Hematopoietic multipotent progenitor cell treated with erythropoietin and hydrocortisone succinate and interleukin-3 and kit ligand, for 4 days (in vitro differentiated cells): ENCODE measurements at regions not wholly inside any gene's neighbourhood (a gene's known extent, or its start where the extent isn't known, plus 50 kb on each side); places are given as distances from the start of the nearest gene placed in this dataset.

Experiments used
- DNase-seq: peaks from one replicate; pipeline ENCODE4 v3.0.0-alpha.2; 2015

DNA sequence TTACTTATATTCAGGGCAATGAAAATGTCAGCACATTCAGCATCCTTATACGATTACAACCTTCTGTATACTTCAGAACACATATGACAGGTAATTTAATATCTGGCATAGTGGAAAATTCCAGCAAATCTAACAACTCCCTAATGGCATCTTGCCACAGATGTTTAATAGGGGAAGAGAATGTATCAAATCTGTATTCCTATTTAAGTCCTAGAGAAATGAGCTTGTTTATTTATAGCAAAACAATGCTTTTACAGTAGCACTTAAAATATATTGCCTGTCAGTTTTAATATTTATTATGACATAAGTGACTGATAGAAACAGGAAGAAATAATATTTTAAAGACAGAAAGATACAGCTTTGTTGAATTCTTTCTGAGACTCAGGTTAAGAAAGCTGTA lies 1101.8 kb upstream of the B3GALT2 start:
- DNase-seq = no peak

DNA sequence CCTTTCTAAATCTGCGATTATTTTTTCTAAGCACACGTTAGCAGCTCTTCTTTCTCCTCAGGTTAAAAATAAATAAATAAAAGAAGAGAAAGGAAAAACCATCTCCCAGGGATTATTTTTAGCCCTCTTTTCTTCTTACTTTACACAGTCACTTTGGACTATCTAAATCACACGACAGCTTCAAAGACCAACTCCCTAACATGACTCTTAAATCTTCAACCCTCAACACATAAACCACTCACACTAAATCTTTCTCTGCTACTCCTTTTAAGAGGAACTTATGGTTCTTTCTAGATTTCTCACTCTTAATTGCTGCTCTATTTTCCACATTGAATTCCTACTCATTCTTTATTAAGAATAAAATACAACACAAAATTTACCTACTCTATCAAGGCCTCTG lies 1095.0 kb upstream of the B3GALT2 start:
- DNase-seq = no peak

DNA sequence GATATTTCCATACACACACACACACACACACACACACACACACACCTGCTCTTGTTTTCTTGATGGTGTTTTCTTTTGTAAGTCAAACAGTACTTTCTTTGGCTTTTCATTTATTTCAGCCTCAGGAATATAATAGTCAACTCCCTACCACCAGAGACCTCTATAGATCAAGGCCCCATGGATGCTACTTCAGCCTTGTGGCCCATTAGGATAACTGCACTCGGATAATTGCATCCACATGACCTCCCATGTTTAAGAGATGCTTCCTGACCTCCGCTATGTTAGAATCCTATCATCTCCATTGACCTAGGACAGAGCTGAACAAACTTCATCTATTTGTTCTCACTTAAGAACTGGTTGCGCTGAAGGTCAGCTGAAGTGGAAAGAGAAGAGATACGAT lies 1094.0 kb upstream of the B3GALT2 start:
- DNase-seq = no peak

DNA sequence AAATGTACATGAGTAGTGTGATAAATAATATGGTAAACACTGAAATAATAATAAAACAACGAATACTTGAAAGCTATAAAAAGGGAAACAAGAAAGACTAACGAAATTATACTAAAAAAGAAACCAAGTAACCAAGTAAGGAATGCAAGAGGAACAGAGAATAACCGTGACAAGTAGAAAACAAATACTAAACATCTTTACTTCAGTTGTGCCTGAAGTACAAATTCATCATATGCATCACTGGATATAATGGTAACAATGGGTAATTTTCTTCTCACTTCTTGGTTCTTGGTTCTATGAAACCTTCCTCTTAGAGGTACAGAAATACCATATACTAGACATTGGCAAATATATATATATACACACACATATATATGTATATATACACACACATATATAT lies 1093.6 kb upstream of the B3GALT2 start:
- no peak for DNase-seq

DNA sequence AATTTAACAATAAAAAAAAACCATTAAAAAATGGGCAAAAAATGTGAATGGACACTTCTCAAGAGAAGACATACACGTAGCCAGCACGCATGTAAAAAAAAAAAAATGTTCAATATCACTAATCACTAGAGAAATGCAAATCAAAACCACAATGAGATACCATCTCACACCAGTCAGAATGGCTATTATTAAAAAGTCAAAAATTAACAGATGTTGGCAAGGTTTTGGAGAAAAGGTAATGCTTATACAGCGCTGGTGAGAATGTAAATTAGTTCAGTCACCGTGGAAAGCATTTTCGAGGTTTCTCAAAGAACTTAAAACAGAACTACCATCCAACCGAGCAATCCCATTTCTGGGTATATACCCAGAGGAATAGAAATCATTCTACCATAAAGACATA lies 1091.5 kb upstream of the B3GALT2 start:
- DNase-seq = no peak

DNA sequence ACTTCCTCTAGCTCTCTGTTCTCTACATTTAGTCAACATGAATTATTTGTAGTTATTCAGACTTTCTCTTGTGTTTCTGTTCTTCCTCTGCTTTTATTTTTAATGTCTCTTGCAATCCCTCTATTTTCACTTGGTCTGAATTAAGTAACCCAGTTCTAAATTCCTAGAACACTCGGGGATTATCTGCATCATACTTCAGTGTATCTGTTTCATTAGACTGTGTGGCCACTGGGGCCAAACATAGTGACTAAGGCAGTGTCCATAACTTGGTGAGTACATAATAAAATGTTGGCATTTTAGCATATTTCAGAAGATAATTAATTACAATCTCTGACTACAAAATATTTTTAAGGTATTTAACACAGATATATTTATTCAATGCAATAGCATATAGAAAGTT lies 1087.2 kb upstream of the B3GALT2 start:
- DNase-seq = no peak

DNA sequence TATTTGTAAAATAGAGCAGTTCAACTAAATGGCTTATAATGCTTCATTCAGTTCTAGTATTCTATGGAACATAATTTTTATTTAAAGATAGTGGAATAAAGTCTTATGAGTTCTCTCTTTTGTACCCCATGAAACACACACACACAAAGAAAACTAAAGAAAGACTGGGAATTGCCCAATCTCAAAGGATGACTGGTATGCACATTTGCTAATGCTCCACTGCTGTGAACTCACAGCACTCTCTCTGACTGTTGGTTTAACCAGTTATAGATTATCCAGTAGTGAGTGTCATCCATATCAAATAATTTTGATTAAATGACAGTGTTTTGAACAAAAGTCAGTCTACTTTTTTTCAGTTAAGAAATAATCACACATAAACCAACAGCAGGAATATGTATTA lies 1082.4 kb upstream of the B3GALT2 start:
- DNase-seq = no peak

DNA sequence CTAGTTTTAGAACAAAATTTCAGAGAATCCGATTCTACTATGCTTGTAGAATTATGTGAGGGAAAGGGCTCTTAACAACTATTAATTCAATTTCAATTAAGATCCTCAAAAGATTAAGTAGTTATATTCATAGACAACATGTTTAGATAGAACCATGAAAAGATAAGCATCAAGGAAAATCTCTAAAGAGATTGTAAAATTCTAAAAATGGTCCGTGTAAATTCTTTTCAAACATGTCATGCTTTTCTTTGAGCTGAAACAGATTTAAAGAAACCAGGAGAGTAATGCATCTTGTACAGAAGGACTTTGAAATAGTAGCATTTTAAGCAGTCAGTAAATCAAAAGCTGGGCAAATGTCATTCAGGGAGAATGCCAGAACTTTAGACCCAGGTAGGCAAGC lies 1080.6 kb upstream of the B3GALT2 start:
- no peak for DNase-seq

DNA sequence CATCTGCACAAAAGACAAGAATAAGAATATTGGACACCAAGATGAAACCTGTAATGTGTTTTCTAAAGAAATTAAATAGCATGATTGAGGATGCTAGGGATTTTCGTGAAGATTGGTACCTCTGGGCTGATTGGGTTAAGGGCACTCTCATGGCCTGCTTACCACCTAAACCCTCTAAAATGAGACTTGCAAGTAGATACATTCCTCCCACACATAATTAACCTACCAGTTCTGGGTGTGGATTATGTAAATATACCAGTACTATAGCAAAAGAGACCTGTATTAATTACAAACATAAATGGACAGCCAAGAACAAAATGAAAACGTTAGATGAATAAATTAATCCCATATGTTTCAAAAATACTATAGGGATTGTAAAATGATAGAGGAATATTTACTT lies 1069.6 kb upstream of the B3GALT2 start:
- no peak for DNase-seq

DNA sequence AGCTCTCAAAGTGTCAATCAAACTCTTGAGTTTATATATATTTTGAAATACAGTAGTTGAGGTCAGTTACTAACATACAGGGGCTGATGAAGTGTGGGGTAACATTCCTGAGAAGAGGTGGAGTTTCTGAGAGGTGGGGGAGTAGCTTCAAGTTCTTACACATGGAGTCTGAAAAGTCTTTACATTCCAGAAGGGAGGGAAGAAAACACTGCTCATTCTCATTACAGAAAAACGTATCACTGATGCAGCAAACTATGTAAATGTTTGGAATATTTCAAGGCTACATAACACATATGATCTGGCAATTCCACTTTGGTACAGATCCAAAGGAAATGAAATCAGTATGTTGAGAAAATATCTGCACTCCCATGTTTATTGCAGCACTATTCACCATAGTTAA lies 1065.8 kb upstream of the B3GALT2 start:
- no peak for DNase-seq

DNA sequence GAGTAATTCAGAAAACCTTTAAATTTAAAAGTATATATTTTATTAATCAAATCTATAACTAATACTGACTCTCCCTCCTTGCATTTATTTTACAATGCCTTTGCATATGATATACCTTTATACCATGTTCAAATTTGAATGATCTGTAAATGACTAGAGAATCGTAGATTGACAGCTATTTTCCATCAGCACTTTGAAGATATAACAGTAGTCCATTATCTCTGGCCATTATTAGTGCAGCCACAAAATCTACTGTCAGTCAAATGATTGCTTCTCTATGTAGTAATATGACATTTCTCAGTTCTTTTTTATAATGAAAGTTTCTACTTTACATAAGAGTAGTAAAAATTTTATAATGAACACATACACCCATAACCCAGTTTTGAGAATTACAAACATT lies 1054.8 kb upstream of the B3GALT2 start:
- DNase-seq = no peak

DNA sequence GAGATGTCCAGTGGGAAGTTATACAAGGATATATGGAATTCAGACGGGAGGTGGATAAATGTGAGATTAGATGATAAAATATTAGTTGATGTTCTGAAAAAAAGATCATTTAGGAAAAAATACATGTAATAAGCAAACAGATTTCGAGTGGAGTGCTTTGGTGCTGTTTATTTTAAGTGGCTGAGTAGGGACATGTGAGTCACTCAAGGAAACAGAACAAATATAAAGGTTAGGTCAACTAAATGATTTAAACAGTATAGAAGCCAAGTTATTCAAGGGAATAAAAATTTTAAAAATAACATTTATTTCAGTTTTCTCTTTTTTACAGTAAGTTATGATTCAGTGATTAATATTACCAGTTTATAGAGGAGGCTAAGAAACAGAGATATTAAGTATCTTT lies 1046.7 kb upstream of the B3GALT2 start:
- no peak for DNase-seq

DNA sequence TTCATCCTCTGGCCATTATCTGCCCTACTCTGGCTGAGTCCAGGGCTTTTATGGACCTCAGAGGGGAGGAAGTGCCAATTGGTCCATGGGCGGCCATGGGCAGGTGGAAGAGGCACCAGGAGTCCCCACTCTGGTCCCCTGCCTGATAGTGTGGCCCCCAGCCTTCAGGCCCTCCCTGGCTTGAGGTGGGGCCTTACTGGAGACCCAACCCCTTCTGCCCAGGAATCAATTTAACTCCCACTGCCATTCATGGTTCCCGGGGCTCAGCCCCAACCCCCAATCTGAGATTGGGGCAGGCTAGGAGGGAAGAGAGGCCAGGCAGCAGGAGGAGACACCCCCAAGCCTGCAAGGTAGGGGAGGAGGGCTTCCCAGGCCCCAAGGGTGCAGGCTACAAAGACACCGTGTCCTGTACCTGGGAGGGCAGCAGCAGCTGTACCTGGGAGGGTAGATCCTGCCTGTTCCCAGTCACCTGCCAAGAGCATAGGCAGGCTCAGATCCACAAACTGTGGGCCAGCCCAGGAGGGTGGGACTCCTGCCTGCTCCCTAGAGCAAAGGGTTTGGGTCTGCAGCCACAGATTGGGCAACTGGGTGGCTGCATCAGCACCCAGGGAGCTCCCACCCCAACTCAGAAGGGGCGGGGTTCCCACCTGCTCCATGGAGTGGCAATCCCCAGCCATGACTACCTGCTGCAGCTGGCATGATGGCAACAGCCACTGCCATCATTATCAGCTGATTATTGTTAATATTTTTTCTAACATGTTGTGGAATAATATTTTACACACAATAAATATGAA lies 1044.1 kb upstream of the B3GALT2 start:
- no peak for DNase-seq

DNA sequence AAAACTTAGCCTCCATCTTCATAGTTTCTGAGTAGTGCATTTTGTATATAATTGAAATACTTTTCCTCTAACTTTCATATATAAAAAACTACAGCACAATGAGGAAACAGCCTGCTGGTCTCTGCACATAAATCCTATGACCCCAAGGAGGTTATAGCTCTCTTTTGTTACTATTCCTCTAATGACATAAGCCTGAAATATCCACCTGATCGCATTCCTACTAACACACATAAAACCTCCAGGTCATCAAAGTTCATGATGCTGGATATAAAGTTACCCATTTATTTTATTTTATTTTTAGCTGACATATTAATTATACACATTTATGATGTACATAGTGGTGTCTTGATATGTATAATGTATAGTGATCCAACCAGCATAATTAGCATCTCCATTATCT lies 1042.0 kb upstream of the B3GALT2 start:
- DNase-seq = no peak

DNA sequence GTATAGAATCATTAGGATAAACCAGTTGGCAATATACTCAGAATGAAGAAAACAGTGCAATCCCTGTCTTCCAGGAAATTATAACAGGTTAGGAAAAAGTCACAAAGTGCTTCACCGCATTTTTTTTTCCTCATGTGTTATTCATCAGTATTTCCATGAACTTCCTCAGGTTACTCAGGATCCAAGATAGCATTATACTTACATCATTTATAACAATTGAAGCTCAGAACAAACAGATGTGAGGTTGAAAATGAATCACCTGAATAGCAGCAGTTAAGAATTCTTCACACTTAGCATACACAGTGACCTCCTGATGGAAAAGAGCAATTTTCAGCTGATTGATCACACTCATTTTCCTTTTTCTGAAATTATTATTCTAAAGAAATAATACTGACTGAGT lies 1040.7 kb upstream of the B3GALT2 start:
- DNase-seq = no peak

DNA sequence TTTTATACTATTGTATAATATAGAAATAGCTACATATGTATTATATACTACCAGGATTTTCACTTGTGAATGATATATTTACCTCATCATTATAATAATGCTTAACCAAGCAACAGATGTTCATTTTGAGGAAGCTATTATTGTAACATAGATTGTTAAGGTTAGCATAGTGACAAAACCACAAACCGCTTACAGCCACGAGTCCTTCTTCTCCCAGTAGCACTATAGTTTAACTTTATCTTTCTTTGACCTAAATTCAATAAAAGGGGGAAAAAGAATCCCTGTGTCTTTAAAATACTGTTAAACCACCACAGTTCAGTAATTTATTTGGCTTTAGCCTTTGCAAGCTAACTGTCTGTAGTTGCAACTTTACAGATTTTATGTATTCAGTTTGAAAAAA lies 1039.4 kb upstream of the B3GALT2 start:
- peak; percentile 88 for DNase-seq

DNA sequence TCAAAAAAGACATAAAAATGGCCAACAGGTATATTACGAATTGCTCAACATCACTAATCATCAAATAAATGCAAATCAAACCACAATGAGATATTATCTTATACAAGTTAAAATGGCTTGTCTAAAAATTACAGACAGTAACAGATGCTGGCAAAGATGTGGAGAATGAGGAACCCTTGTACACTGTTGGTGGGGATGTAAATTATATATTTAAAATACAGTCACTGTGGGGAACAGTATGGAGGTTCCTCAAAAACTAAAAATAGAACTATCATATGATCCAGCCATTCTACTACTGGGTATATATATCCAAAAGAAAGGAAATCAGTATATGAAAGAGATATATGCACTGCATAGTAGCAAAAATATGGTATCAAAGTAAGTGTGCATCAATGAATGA lies 1037.2 kb upstream of the B3GALT2 start:
- peak; percentile 41 for DNase-seq

DNA sequence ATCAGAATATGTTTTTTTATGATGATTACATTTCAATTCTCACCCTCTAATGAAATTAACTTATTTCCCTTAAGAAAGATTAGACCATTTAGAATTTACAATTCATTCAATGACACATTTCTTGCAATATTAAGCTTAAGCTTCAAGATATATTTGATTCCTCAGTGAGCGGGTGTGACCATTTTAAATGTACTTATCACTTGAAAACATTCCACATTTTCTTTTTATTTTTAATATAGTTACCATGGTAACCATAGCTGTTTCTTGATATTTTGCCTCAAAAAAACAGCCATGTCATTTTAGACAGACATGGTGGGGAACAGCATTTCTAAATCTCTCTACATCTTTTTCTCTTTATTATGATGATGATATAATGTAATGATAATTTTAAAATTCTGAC lies 1029.0 kb upstream of the B3GALT2 start:
- DNase-seq = peak; percentile 83

DNA sequence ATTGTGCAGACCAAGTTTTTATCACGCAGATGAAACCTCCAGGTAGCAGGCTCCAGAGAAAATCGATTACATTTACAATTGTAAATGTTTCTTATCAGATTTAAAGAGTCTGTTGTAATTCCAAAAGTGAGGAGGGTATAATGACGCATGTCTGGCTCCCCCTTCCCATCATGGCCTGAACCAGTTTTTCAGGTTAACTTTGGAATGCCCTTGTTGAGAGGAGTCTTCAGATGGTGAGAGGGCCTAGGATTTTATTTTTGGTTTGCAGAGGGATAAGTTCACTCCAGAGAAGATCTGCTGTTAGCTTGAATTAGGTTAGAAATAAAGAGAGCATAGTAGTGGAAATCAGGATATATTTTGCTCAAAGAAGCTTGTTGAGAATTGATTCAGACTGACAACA lies 1028.3 kb upstream of the B3GALT2 start:
- no peak for DNase-seq

DNA sequence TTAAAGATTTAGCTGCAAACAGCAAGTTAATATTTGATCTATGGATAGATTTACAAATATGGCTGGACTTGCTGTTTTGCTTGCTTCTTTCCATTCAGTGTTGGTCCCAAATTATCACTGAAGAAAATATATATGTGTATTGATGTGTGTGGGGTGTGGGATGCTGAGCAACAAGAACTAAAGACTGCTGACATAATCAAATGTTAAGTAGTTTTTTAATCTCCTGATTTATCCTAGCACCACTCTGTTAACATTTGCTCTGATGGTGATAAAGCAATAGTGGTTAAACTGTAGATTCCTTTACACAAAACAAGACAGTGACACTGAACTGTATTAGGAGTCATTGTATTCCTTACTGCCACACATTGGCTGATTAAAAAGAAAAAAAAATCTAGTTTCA lies 1023.5 kb upstream of the B3GALT2 start:
- peak; percentile 13 for DNase-seq

DNA sequence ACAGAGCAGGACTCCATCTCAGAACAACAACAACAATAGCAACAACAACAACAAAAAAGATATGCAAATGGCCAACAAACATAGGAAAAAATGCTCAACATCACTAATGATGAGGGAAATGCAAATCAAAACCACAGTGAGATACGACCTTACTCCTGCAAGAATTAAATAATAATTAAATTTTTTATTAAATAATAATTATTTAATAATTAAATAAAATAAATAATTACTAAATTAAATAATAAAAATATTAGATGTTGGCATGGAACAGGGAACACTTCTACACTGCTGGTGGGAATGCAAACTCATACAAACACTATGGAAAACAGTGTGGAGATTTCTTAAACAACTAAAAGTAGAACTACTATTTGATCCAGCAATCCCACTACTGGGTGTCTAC lies 1022.3 kb upstream of the B3GALT2 start:
- DNase-seq = no peak

DNA sequence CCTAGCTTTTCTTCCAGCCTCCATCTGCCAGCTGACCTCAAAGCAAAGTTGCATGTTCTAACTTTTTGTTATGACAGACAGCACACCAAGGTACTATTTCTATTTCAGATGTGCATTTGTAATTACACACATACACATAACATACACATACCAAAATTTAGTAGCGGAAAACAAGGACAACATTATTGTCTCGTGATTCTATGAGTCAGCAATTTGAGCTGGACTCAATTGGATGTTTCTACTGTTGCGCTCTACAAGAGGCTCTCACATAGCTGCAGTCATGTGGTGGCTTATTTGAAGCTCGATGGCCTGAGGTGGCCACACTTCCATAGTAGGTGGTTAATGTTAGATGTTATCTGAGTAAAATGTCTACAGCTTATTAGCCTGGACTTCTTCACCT lies 1010.1 kb upstream of the B3GALT2 start:
- DNase-seq = no peak

DNA sequence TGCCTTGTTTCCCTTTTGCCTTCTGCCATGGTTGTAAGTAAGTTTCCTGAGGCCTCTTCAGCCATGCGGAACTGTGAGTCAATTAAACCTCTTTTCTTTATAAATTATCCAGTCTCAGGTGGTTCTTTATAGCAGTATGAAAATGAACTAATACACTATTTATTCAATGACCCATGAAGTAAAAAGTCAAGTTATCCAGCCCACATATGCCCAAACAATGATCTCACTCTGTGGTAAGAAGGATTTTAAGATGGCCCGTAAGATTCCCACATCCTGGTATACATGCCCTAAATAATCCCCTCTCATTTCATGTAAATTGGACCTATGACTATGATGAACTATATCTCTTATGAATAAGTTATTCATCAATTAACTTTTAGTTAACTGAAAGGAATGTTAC lies 1008.3 kb upstream of the B3GALT2 start:
- DNase-seq = no peak

DNA sequence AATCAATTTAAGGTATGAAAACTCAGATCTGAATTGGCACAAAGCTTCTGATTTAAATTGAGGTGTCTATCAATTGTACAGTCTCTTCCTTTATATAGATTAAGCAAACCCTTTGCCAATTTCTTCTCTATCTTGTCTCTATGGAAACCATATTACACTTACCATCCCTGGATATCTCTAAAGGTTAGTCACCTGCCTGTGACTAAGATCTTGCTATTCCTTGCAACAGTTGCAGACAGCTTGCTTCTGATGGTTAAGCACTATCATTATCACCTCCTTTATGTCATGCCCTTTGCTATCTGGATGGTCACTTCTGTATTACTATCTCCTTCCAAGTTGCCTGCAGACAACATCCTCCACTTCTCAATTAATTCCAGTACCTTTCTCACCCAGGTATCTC lies 998.6 kb upstream of the B3GALT2 start:
- no peak for DNase-seq

DNA sequence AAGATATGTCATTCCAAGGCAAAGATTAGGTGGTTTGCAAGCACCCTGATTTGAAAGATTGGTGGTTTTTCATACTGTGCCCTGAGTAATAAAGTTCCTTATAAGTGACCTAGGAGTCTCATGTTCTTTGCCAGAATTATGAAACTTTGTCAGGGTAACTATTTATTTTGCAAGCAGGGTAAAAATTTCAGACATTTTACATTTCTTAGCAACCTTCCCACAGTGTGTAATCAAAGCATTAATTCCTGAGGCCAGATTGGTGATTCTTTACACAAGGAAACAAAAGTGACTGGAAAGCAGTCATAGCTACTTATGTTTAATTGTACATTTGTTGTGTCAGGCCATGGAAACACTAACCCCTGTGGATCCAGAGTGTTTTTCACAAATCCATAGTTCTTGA lies 998.0 kb upstream of the B3GALT2 start:
- DNase-seq = no peak

DNA sequence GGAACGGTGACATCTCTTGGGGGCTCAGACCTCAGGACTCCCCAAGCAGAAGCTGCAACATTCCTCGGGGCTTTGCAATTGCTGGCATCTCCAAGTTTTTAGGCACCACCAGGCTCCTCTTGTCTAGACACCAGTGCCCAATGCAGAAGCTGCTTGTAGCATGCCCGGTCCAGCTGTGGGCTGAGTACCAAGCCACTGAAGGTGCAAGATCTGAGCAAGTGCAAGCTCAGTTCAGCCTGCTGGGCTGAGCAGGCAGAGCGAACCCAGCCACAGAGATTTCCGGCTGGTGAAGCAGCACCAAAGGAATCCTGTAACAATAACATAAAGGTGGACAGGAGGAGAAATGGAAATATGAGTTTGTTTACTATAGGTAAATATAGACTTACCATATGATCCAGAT lies 995.4 kb upstream of the B3GALT2 start:
- DNase-seq = no peak
